ENCODE measurements at regions not wholly inside any gene's neighbourhood (a gene's known extent, or its start where the extent isn't known, plus 50 kb on each side); places are given as distances from the start of the nearest gene placed in this dataset.

DNA sequence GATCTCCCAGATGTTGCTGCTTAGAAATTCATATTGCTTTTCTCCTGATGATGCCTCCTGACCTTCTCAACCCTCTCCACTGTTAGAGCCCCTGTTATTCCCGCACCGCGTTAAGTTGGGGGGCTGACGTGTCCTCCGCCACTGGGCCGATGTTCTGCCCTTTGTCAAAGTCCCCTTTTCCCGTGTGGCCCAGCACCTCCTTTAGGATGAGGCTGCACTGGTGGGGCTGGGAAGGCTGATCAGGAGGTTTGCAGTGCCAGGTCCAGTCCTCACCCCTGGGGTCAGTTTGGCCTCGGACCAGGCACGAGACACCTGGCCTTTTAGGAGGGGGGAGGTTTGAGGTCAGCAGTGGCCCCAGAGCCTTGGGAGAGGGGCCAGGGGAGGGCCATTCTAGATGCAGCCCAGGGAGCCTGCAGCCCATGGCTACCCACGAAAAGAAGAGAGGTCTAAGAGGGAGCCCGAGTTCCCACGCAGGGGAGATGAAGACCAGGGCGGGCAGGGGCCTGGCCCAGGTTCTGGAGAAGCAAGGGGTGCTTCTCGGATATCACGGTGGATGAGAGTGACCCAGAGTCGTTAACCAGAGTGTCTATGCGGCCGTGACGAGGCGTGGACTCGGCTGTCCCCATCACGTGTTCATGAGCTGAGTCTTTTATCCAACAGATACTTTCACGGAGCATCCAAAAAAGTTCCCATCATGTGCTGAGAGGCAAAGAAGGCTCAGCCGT is 150.4 kb downstream of the DNAJB6 start (continued):
- TF ChIP-seq, protein P1, sequence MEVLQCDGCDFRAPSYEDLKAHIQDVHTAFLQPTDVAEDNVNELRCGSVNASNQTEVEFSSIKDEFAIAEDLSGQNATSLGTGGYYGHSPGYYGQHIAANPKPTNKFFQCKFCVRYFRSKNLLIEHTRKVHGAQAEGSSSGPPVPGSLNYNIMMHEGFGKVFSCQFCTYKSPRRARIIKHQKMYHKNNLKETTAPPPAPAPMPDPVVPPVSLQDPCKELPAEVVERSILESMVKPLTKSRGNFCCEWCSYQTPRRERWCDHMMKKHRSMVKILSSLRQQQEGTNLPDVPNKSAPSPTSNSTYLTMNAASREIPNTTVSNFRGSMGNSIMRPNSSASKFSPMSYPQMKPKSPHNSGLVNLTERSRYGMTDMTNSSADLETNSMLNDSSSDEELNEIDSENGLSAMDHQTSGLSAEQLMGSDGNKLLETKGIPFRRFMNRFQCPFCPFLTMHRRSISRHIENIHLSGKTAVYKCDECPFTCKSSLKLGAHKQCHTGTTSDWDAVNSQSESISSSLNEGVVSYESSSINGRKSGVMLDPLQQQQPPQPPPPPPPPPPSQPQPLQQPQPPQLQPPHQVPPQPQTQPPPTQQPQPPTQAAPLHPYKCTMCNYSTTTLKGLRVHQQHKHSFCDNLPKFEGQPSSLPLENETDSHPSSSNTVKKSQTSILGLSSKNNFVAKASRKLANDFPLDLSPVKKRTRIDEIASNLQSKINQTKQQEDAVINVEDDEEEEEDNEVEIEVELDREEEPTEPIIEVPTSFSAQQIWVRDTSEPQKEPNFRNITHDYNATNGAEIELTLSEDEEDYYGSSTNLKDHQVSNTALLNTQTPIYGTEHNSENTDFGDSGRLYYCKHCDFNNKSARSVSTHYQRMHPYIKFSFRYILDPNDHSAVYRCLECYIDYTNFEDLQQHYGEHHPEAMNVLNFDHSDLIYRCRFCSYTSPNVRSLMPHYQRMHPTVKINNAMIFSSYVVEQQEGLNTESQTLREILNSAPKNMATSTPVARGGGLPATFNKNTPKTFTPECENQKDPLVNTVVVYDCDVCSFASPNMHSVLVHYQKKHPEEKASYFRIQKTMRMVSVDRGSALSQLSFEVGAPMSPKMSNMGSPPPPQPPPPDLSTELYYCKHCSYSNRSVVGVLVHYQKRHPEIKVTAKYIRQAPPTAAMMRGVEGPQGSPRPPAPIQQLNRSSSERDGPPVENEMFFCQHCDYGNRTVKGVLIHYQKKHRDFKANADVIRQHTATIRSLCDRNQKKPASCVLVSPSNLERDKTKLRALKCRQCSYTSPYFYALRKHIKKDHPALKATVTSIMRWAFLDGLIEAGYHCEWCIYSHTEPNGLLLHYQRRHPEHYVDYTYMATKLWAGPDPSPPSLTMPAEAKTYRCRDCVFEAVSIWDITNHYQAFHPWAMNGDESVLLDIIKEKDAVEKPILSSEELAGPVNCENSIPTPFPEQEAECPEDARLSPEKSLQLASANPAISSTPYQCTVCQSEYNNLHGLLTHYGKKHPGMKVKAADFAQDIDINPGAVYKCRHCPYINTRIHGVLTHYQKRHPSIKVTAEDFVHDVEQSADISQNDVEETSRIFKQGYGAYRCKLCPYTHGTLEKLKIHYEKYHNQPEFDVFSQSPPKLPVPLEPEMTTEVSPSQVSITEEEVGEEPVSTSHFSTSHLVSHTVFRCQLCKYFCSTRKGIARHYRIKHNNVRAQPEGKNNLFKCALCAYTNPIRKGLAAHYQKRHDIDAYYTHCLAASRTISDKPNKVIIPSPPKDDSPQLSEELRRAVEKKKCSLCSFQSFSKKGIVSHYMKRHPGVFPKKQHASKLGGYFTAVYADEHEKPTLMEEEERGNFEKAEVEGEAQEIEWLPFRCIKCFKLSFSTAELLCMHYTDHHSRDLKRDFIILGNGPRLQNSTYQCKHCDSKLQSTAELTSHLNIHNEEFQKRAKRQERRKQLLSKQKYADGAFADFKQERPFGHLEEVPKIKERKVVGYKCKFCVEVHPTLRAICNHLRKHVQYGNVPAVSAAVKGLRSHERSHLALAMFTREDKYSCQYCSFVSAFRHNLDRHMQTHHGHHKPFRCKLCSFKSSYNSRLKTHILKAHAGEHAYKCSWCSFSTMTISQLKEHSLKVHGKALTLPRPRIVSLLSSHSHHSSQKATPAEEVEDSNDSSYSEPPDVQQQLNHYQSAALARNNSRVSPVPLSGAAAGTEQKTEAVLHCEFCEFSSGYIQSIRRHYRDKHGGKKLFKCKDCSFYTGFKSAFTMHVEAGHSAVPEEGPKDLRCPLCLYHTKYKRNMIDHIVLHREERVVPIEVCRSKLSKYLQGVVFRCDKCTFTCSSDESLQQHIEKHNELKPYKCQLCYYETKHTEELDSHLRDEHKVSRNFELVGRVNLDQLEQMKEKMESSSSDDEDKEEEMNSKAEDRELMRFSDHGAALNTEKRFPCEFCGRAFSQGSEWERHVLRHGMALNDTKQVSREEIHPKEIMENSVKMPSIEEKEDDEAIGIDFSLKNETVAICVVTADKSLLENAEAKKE (CRISPR knock-in tag; IDR thresholded peaks at IDR 0.05) = no peak
- TF ChIP-seq ZNF114 (CRISPR knock-in tag; IDR thresholded peaks at IDR 0.05) = no peak

DNA sequence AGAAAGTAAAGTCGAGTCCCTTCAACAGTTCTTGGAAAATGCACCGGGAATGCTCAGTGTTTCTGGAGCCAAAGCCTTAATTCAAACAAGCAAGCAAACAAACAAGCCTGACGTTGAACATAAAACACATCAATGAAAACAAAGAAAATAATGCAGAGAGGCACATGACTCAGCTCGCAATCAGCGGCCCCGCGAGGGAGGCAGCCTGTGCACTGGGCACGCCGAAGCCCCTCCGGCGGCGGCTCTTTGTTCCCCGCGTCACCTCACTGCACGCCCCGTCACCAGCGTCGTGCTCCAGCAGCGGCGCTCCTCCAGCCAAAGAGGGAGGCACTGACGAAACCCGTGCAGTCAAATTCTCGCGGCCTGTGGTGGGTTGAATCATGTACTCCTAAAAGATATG is 151.5 kb downstream of the DNAJB6 start:
- Histone ChIP-seq H3K27ac (ENCODE audit: low read depth) (no peak overlapping the region), H3K4me3 (no peak overlapping the region), H3F3A (replicated peaks; ENCODE audit: low read depth) (no peaks in the 10 kb centered on the region), H2AFZ (no peak overlapping the region), H3K36me3 (ENCODE audit: insufficient read depth) (no peaks in the 10 kb centered on the region), H3K9me2 (ENCODE audit: insufficient read depth) (no peaks in the 10 kb centered on the region), H3K27me3 (ENCODE audit: insufficient read depth) (no peaks in the 10 kb centered on the region), H3K79me2 (replicated peaks; ENCODE audit: insufficient read depth) (no peaks in the 10 kb centered on the region), H3K4me1 (ENCODE audit: insufficient read depth) (no peaks in the 10 kb centered on the region), H4K20me1 (replicated peaks; ENCODE audit: insufficient read depth) (no peaks in the 10 kb centered on the region), H3K4me2 (no peak overlapping the region)
- Mint-ChIP-seq H3K9me3 (peaks cover 93% of the 10 kb centered on the region), H3K27ac (no peak overlapping the region), H3K27me3 (ENCODE audit: insufficient read depth, low read depth, poor library complexity) (peaks cover 17% of the 10 kb centered on the region), H3K4me1 (no peaks in the 10 kb centered on the region), H3K36me3 (ENCODE audit: low read depth) (peaks cover 36% of the 10 kb centered on the region), H3K4me3 (no peak overlapping the region)
- no peak for DNase-seq (ENCODE audit: low spot score)
- no peak for ATAC-seq
- TF ChIP-seq EZH2phosphoT487 (IDR thresholded peaks at IDR 0.05; ENCODE audit: unreplicated experiment) = no peak
- no peak for TF ChIP-seq NANOG (IDR thresholded peaks at IDR 0.05; ENCODE audit: borderline replicate concordance)
- TF ChIP-seq, protein P2, sequence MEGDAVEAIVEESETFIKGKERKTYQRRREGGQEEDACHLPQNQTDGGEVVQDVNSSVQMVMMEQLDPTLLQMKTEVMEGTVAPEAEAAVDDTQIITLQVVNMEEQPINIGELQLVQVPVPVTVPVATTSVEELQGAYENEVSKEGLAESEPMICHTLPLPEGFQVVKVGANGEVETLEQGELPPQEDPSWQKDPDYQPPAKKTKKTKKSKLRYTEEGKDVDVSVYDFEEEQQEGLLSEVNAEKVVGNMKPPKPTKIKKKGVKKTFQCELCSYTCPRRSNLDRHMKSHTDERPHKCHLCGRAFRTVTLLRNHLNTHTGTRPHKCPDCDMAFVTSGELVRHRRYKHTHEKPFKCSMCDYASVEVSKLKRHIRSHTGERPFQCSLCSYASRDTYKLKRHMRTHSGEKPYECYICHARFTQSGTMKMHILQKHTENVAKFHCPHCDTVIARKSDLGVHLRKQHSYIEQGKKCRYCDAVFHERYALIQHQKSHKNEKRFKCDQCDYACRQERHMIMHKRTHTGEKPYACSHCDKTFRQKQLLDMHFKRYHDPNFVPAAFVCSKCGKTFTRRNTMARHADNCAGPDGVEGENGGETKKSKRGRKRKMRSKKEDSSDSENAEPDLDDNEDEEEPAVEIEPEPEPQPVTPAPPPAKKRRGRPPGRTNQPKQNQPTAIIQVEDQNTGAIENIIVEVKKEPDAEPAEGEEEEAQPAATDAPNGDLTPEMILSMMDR (conservative IDR thresholded peaks at IDR 0.05; ENCODE audit: low read depth in 2 of 2) = no peak
- no peak for TF ChIP-seq ZNF114 (CRISPR knock-in tag; IDR thresholded peaks at IDR 0.05)
- no peak for TF ChIP-seq POLR2AphosphoS5 (IDR thresholded peaks at IDR 0.05; ENCODE audit: low read depth)
- TF ChIP-seq CREB1 (CRISPR knock-in tag; IDR thresholded peaks at IDR 0.05; ENCODE audit: low read depth) = no peak
- TF ChIP-seq STAT1 (IDR thresholded peaks at IDR 0.05; ENCODE audit: unreplicated experiment) = no peak

All from GM23338 (cell line).